LNCaP clone FGC (cell line): ENCODE measurements at regions not wholly inside any gene's neighbourhood (a gene's known extent, or its start where the extent isn't known, plus 50 kb on each side); places are given as distances from the start of the nearest gene placed in this dataset.

Experiments used
- DNase-seq: peaks from one replicate; pipeline ENCODE4 v3.0.0-alpha.2; 2011; ENCODE audit warnings: low read depth
- H3K4me3 ChIP-seq: 2 replicates; pipeline ENCODE4 v1.5.1; 2011; ENCODE audit warnings: mild to moderate bottlenecking, low read depth, low read length, control low read depth
- CTCF ChIP-seq: IDR thresholded peaks from 2 replicates; pipeline ENCODE4 v1.5.1; 2012; ENCODE audit warnings: mild to moderate bottlenecking; ENCODE audit not compliant: control insufficient read depth, insufficient read depth; ENCODE audit errors: extremely low read depth

- DNase-seq = no peak
- no peak for TF ChIP-seq CTCF
Observed at GRCh38 chr3:152516216-152516615, 247.5 kb downstream of the MBNL1 start.

DNA sequence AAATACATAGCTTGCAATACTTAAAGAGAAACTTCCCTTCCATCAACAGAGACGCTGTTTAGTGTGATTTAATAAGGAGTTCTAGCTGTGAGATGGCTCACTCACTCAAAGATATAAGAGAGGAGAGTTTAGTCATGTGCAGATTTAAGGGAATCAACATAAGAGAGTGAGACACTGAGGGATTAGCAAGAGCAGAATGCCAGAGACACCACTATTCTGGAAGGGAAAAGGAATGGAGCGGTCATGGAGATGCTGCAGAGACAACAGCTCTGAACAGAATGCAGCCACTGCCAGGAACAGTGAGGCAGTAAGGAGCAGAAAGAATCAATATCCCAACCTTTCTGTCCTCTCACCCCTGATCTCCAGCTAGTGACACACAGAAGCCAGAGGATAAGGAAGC lies 248.8 kb downstream of the MBNL1 start:
- H3K4me3 ChIP-seq = no peak overlapping the region
- no peak for DNase-seq
- no peak for TF ChIP-seq CTCF

More at GRCh38 chr3:152516216-152516615, 247.5 kb downstream of the MBNL1 start:
- no peak overlapping the region for H3K4me3 ChIP-seq

GRCh38 chr3:152518346-152518745 lies 249.6 kb downstream of the MBNL1 start:
- H3K4me3 ChIP-seq = no peak overlapping the region
- TF ChIP-seq CTCF = no peak
- DNase-seq = no peak

DNA sequence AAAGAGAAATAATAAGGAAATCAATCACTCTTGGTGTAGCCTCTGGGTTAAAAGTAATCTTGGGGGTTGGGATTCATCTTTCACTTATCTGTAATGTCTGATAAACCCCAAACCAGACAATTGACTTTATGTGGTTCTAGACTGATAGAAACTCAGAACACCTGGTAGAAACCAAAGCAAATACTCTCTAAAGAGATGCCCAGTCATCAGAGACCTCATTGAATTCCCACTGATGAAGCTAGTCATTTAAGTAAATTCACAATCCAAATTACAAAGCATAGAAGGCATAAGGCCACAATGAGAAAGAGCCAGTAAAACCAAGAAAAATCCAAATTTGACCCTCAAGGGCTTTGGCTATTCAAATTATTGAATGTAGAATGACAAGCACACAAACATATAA lies 250.6 kb downstream of the MBNL1 start:
- no peak for DNase-seq
- no peak for TF ChIP-seq CTCF
- no peak overlapping the region for H3K4me3 ChIP-seq

DNA sequence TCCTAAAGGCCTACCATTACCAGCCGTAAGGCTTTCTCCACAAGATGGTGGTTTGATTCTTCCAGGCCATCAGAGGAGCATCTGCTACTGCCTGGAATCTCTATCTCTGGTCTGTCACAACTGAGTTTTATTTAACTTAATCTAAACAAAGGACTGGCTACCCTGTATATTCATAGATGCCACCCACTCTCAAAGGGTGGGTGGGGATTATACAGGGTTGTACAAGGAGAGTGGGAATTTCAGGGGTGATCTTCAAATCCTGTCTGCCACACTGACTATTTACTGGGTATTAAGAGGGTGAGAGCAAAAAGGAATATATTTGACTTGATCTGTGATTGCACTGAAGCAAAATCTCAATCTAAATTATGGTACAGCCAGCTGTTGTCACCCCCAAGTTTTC lies 253.3 kb downstream of the MBNL1 start:
- no peak for TF ChIP-seq CTCF
- DNase-seq = no peak
- no peak overlapping the region for H3K4me3 ChIP-seq

- peak; percentile 77 for TF ChIP-seq CTCF
- peak; percentile 40 for DNase-seq
- H3K4me3 ChIP-seq = no peak overlapping the region
Observed at GRCh38 chr3:152524198-152525140, 255.7 kb downstream of the MBNL1 start.
